Hepatocyte (in vitro differentiated cells): ENCODE measurements at regions not wholly inside any gene's neighbourhood (a gene's known extent, or its start where the extent isn't known, plus 50 kb on each side); places are given as distances from the start of the nearest gene placed in this dataset.

Source experiments
- CTCF ChIP-seq: fragments of 200-600 bp; sonication (generic); IDR thresholded peaks from 2 replicates; pipeline ENCODE4 v1.5.1; 2016; ENCODE audit warnings: antibody characterized with exemption, mild to moderate bottlenecking; ENCODE audit not compliant: poor library complexity
- EZH2 ChIP-seq: fragments of 200-600 bp; sonication (generic); IDR thresholded peaks from 2 replicates; pipeline ENCODE4 v1.6.1; 2016; ENCODE audit warnings: antibody characterized with exemption, mild to moderate bottlenecking, borderline replicate concordance
- EZH2phosphoT487 ChIP-seq: fragments of 200-600 bp; sonication (generic); IDR thresholded peaks from one replicate; pipeline ENCODE4 v1.6.1; 2018; ENCODE audit warnings: antibody characterized with exemption, mild to moderate bottlenecking, low read depth, moderate library complexity; ENCODE audit not compliant: unreplicated experiment, severe bottlenecking

GRCh38 chr4:16377887-16378286 lies 151.6 kb upstream of the TAPT1 start:
- TF ChIP-seq CTCF, result no peak
- TF ChIP-seq EZH2phosphoT487, result no peak
- no peak for TF ChIP-seq EZH2
